GM12865 (cell line): ENCODE measurements at regions not wholly inside any gene's neighbourhood (a gene's known extent, or its start where the extent isn't known, plus 50 kb on each side); places are given as distances from the start of the nearest gene placed in this dataset.

ENCODE experiments used
- DNase-seq: peaks from one replicate; pipeline ENCODE4 v3.0.0; 2010; ENCODE audit warnings: low read depth
- H3K4me3 ChIP-seq: 2 replicates; pipeline ENCODE4 v1.5.1; 2011; ENCODE audit warnings: mild to moderate bottlenecking, low read depth, low read length, control low read depth
- TF ChIP-seq, protein P1 (sequence below): IDR thresholded peaks from 2 replicates; pipeline ENCODE4 v1.5.1; 2011; ENCODE audit warnings: low read length, control low read depth, low read depth, inconsistent platforms; ENCODE audit not compliant: insufficient read depth; ENCODE audit errors: missing control alignments

DNA sequence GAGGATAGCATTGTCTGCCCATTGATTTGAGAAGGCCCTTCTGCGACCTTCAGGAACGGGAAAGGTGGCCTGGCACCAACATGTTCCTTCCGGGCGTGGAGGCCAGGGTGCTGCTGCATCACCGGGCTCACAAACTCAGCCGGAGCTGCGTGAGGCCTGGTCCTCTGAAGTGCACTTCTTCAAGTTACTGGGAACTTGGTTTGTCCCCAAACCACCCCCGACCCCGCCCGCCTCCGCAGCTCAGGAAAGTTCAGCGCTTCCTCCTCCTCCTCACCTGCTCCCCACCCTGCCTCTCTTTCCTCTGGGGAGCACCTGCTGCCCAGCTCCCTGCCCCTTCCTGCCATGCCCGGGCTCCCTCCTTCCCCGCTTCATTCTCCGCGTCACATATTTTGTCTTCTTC lies 116.0 kb upstream of the LRPAP1 start:
- TF ChIP-seq, protein P1, sequence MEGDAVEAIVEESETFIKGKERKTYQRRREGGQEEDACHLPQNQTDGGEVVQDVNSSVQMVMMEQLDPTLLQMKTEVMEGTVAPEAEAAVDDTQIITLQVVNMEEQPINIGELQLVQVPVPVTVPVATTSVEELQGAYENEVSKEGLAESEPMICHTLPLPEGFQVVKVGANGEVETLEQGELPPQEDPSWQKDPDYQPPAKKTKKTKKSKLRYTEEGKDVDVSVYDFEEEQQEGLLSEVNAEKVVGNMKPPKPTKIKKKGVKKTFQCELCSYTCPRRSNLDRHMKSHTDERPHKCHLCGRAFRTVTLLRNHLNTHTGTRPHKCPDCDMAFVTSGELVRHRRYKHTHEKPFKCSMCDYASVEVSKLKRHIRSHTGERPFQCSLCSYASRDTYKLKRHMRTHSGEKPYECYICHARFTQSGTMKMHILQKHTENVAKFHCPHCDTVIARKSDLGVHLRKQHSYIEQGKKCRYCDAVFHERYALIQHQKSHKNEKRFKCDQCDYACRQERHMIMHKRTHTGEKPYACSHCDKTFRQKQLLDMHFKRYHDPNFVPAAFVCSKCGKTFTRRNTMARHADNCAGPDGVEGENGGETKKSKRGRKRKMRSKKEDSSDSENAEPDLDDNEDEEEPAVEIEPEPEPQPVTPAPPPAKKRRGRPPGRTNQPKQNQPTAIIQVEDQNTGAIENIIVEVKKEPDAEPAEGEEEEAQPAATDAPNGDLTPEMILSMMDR: no peak
- DNase-seq: no peak
- no peak overlapping the region for H3K4me3 ChIP-seq

DNA sequence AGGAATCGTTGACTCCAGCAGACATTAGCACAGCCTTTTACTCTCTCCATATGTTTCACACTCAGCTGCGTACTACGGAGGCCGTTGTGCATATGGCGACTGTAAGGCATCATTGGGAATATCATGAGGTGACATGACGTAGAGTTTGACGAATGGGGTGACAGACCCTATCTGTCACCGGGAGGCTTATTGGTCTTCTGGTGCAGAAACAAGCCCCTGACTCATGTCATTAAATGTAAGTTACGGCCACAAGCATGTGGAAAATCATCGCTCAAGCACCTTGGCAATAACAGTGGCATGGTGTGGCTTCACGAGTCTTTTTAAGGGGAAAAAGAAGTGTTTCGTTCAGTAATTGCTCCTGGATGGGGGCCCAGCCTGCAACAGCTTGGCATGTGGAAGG lies 115.2 kb upstream of the LRPAP1 start:
- DNase-seq: no peak
- TF ChIP-seq, protein P1: no peak
- no peak overlapping the region for H3K4me3 ChIP-seq

DNA sequence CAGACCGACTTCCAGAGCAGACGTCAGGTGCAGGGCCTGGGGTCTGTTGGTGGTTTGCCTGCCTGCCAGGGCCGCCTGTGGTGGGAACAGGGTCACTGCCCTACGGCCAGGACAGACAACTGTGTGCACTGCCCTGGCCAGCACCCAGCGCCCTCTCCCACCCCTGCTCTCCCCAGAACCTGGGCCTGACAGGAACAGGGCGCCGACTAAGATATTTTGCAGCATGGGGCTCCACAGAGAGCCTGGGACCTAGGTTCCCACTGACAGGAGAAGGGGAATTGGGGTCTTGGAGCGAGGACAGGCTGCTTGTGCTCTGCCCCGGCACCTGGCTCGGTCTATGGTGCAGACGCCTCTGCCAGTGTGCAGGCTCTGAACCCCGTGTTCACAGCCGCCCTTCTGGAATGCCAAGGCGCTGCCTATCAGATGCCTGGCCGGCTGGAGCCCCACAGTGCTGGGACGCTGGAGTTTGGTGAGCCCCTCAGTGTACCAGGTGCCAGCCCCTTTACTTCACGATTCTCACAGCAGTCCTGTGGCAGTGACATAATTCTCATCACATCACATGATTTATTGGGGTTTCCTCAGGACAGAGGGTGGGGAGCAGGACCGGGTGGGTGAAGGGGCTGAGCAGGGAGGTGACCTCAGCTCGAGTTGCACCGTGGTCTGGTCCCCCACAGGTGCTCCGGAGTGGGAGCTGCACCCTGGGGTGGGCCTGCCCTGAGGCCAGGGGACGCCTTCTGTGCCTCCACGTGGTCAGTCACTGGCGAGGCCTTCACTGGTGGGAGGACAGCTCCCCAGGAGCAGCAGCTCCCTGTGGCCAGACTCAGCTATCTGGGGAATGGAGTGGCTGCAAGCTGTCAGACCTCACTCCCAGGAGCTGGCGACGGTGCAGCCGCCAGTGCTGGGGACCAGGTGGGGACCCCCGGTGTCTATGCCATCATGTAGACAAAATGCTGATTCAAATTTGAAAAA lies 113.8 kb upstream of the LRPAP1 start:
- TF ChIP-seq, protein P1: no peak
- H3K4me3 ChIP-seq: no peak overlapping the region
- DNase-seq: no peak

DNA sequence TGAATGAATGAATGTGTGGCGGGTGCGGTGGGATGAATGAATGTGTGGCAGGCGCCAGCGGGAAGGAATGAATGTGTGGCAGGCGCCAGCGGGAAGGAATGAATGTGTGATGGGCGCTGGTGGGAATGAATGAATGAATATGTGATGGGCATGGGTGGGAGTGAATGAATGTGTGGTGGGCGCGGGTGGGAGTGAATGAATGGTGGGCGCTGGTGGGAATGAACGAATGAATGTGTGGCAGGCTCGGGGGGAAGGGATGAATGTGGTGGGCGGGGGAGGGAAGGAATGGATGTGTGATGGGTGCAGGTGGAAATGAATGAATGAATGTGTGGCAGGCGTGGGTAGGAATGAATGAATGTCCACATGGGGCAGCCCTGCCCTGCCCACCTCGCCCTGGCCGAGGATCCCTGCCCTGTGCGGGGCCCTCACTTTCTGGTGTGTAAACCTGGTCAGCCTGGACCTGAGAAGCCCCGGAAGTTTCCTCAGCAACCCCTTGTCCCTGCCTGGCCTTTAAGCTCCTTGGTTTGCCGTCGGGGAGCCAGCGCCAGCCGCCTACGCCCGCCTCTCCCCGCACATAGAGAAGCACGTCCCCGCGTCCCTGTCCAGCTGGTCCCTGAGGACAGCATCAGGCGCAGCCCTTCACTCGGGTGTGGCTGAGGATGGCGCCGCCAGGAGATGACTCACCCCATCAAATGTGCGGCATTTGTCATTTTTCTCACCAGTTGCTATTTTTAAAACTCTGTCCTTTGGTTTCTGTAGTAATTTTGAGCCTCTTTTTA lies 112.8 kb upstream of the LRPAP1 start:
- no peak overlapping the region for H3K4me3 ChIP-seq
- TF ChIP-seq, protein P1: no peak
- DNase-seq: no peak

DNA sequence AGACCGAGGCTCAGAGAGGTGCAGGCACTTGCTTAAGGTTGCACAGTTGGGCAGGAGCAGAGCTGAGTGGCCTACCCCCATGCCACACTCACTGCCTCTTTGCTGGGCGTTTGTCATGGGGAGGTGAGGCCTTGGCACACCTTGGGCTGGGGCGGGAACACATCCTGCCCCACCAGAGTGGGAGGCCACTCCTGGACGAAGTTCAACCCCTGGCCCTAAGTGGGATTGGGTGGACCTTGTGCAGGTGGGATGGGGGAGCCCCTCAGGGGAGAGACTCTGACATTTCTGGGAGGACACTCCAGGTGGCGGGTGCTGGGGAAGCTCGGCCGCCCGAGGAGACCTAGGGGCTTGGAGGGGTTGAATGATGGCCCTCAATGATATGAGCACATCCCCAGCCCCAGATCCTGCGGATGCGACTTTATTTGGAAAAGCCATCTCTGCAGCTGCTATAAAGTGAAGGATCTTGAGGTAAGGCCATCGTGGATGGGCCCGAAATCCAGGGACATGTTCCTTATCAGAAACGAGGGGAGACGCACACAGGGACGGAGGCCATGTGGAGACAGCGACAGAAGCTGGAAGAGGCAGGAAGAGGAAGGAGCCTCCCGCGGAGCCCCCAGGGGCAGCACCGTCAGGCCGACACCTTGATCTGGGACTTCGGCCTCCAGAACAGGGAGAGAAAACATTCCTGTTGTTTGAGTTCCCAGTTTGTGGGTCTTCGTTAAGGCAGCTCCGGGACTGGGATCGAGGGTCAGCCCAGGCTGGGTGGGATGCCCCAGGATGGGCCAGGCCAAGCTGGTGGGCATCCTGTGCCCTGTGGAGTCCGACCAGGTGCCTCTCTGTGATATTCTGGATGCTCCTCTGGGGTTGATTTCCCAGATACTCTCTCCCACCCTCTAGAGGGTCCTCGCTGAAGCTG lies 111.6 kb upstream of the LRPAP1 start:
- H3K4me3 ChIP-seq: no peak overlapping the region
- TF ChIP-seq, protein P1: no peak
- DNase-seq: no peak

DNA sequence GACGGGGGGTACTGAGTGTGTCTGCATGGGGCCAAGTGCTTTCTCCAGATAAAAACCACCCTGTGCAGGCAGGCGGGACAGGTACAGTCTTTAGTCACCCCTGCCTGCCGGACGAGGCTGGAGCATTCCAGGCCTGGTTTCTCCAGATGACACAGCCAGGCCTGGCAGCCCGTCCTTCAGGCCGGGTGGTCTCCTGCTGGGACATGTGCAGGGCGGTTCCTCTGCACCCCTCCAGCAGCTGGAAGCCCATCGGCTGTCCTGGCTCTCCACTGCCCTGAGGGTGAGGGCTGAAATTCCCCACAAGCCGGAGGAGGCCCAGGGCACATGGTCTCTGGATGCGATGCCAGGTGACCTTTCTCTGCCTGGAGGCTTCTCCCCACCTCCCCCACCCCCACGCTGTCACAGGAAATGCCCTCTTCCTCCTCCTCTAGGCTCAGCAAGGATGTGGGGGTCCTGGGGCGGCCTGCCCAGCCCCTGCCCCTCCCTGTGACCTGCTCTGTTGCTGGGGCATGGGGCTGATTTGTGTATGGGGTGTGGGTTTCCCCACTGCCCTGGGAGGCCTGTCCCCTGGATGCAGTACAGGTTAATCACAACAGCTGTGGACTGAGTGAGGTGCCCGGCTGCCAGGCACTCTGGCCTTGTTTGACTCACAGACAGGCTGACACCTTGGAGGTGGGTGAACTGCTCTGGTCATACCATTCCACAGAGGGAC lies 110.7 kb upstream of the LRPAP1 start:
- H3K4me3 ChIP-seq: no peak overlapping the region
- TF ChIP-seq, protein P1: no peak
- no peak for DNase-seq
